ENCODE measurements at regions not wholly inside any gene's neighbourhood (a gene's known extent, or its start where the extent isn't known, plus 50 kb on each side); places are given as distances from the start of the nearest gene placed in this dataset.

DNA sequence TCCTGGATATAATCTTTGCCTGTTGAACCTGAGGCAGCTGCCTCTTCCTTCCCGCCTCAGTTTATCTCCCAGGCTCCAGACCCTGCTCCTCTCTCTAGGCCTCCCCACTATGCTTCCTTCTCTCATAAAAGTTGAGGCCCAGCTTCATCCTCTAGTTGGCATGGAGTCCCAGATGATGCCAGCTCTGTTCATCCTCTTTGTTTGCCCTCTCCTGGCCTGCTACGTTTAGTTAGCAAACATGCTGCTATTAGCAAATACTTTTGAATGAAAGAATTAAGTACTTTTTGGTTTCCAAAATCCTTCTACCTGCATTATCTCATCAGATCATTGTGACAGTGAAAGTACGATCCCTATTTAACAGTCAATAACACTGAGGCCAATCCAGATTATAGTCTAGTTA is 472.5 kb downstream of the COG6 start:
- peak overlapping the region; percentile 79 for H3K4me2 ChIP-seq (ENCODE audit: low read length)

GRCh38 chr13:40129467-40129866 is 474.0 kb downstream of the COG6 start:
- Histone ChIP-seq H3K4me2 (ENCODE audit: low read length) (no peak overlapping the region), H3K79me2 (ENCODE audit: insufficient read depth, low read length) (no peaks in the 10 kb centered on the region), H3K4me1 (ENCODE audit: insufficient read depth, low read length, severe bottlenecking) (peaks cover 50% of the 10 kb centered on the region), H3K9me3 (ENCODE audit: low read length) (peaks cover 6% of the 10 kb centered on the region; the same call in 1 of the 2 replicates), H3F3A (ENCODE audit: insufficient read depth, low read length) (peaks cover 17% of the 10 kb centered on the region), H3K36me3 (ENCODE audit: insufficient read depth, low read length) (no peaks in the 10 kb centered on the region; the same call in 1 of the 2 replicates), H3K27me3 (ENCODE audit: insufficient read depth, low read length) (no peaks in the 10 kb centered on the region), H2AFZ (ENCODE audit: low read length) (no peak overlapping the region), H3K9ac (ENCODE audit: low read length) (no peak overlapping the region), H4K20me1 (ENCODE audit: insufficient read depth, low read length) (no peaks in the 10 kb centered on the region), H3K4me3 (ENCODE audit: low read depth, low read length, poor library complexity, severe bottlenecking) (no peak overlapping the region), H3K9me2 (ENCODE audit: low read depth, low read length) (no peaks in the 10 kb centered on the region), H3K27ac (ENCODE audit: low read depth, low read length, poor library complexity, severe bottlenecking) (peak overlapping the region; percentile 99)
- no peak for TF ChIP-seq EZH2 (IDR thresholded peaks at IDR 0.05; ENCODE audit: borderline replicate concordance, low read length)
- TF ChIP-seq, protein P1, sequence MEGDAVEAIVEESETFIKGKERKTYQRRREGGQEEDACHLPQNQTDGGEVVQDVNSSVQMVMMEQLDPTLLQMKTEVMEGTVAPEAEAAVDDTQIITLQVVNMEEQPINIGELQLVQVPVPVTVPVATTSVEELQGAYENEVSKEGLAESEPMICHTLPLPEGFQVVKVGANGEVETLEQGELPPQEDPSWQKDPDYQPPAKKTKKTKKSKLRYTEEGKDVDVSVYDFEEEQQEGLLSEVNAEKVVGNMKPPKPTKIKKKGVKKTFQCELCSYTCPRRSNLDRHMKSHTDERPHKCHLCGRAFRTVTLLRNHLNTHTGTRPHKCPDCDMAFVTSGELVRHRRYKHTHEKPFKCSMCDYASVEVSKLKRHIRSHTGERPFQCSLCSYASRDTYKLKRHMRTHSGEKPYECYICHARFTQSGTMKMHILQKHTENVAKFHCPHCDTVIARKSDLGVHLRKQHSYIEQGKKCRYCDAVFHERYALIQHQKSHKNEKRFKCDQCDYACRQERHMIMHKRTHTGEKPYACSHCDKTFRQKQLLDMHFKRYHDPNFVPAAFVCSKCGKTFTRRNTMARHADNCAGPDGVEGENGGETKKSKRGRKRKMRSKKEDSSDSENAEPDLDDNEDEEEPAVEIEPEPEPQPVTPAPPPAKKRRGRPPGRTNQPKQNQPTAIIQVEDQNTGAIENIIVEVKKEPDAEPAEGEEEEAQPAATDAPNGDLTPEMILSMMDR (IDR thresholded peaks at IDR 0.05; ENCODE audit: low read length): no peak

More for the DNA sequence above, 472.5 kb downstream of the COG6 start:
- peak overlapping the region; percentile 63 for H3K9ac ChIP-seq (ENCODE audit: low read length)
- H3K4me1 ChIP-seq (ENCODE audit: insufficient read depth, low read length, severe bottlenecking): peaks cover 66% of the 10 kb centered on the region
- no peaks in the 10 kb centered on the region; the same call in 1 of the 2 replicates for H3K36me3 ChIP-seq (ENCODE audit: insufficient read depth, low read length)
- peaks cover 17% of the 10 kb centered on the region for H3F3A ChIP-seq (ENCODE audit: insufficient read depth, low read length)
- no peaks in the 10 kb centered on the region for H3K27me3 ChIP-seq (ENCODE audit: insufficient read depth, low read length)
- peaks cover 6% of the 10 kb centered on the region; the same call in 1 of the 2 replicates for H3K9me3 ChIP-seq (ENCODE audit: low read length)
- H3K4me3 ChIP-seq (ENCODE audit: low read depth, low read length, poor library complexity, severe bottlenecking): peak overlapping the region; percentile 61
- H3K9me2 ChIP-seq (ENCODE audit: low read depth, low read length): no peaks in the 10 kb centered on the region
- H2AFZ ChIP-seq (ENCODE audit: low read length): no peak overlapping the region
- H3K79me2 ChIP-seq (ENCODE audit: insufficient read depth, low read length): no peaks in the 10 kb centered on the region
- H3K27ac ChIP-seq (ENCODE audit: low read depth, low read length, poor library complexity, severe bottlenecking): peak overlapping the region; percentile 99
- TF ChIP-seq EZH2 (IDR thresholded peaks at IDR 0.05; ENCODE audit: borderline replicate concordance, low read length): no peak
- TF ChIP-seq, protein P1 (IDR thresholded peaks at IDR 0.05; ENCODE audit: low read length): no peak
- no peaks in the 10 kb centered on the region for H4K20me1 ChIP-seq (ENCODE audit: insufficient read depth, low read length)

GRCh38 chr13:40130871-40131636 is 475.6 kb downstream of the COG6 start:
- Histone ChIP-seq H3K9me3 (ENCODE audit: low read length) (peaks cover 6% of the 10 kb centered on the region; the same call in 1 of the 2 replicates), H3K4me2 (ENCODE audit: low read length) (no peak overlapping the region), H3F3A (ENCODE audit: insufficient read depth, low read length) (peaks cover 17% of the 10 kb centered on the region), H3K4me3 (ENCODE audit: low read depth, low read length, poor library complexity, severe bottlenecking) (no peak overlapping the region), H3K9me2 (ENCODE audit: low read depth, low read length) (no peaks in the 10 kb centered on the region), H3K9ac (ENCODE audit: low read length) (no peak overlapping the region), H3K4me1 (ENCODE audit: insufficient read depth, low read length, severe bottlenecking) (peaks cover 34% of the 10 kb centered on the region), H4K20me1 (ENCODE audit: insufficient read depth, low read length) (no peaks in the 10 kb centered on the region), H3K27ac (ENCODE audit: low read depth, low read length, poor library complexity, severe bottlenecking) (no peak overlapping the region), H2AFZ (ENCODE audit: low read length) (no peak overlapping the region), H3K27me3 (ENCODE audit: insufficient read depth, low read length) (no peaks in the 10 kb centered on the region), H3K79me2 (ENCODE audit: insufficient read depth, low read length) (no peaks in the 10 kb centered on the region), H3K36me3 (ENCODE audit: insufficient read depth, low read length) (no peaks in the 10 kb centered on the region; the same call in 1 of the 2 replicates)
- no peak for TF ChIP-seq EZH2 (IDR thresholded peaks at IDR 0.05; ENCODE audit: borderline replicate concordance, low read length)
- TF ChIP-seq, protein P1 (IDR thresholded peaks at IDR 0.05; ENCODE audit: low read length): no peak
